Fibroblast of skin of left quadriceps (primary cell): ENCODE measurements at regions not wholly inside any gene's neighbourhood (a gene's known extent, or its start where the extent isn't known, plus 50 kb on each side); places are given as distances from the start of the nearest gene placed in this dataset.

Experiments used
- DNase-seq, 2 experiments: peaks; one replicate each; pipeline ENCODE4 v3.0.0-alpha.2; 2013; ENCODE audit warnings: low read depth in 2 of 2

DNA sequence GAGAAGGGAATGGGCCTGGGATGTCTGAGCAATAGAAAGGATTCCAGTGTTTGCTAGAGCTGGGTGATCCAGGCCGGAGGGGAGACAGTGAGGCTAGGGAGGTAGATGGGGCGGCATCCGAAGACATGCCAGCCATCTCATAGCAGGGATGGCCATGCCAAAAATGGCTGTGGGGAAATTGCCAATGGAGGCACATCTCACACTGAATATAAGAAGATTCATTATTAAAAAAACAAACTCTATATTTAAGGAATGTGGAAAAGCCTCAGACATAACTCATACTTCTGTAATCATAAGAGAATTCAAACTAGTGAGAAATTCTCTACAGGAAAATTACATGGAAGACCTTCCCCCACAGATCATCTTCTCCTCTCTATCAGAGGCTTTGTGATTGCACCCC lies 289.2 kb downstream of the FGF9 start:
- DNase-seq, result no peak

DNA sequence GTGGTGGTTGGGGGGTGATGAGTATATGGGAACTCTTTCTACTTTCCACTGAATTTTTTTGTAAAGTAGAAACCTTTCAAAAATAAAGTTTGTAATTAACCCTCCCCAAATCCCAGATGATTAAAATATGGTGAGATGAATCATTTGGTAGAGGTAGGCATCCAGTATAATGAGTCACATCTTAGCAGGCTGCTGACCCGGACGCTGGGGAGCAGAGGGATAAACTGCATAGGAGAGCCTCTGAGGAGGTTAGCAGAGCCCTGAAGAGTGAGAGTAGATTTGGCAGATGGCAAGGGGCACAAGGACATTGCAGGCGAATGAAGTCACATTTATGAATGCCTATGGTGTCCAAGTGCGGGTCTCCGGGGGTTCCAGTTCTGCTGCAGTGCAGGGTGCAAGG lies 293.8 kb downstream of the FGF9 start:
- DNase-seq, result no peak

DNA sequence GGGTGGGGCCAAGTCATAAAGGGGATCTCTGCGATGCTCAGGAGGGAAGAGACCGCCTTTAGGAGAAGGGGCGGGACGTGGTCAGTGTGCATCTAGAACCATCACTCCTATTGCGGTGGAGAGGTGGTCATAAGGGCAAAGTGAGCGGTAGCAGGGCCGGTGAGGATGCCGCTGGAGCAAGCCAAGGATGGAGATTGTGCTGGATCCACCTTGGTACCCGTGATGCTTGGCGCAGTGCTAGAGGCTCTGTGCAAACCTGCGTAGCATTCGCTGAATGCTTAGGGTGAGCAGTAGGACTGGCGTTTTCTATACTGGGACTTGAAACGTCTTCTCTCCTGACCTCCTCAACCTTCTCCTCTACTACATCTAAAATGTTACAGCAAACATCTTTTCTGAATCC lies 294.2 kb downstream of the FGF9 start:
- DNase-seq, result no peak

- DNase-seq, result no peak
Observed at GRCh38 chr13:21966014-21966413, 295.1 kb downstream of the FGF9 start.

DNA sequence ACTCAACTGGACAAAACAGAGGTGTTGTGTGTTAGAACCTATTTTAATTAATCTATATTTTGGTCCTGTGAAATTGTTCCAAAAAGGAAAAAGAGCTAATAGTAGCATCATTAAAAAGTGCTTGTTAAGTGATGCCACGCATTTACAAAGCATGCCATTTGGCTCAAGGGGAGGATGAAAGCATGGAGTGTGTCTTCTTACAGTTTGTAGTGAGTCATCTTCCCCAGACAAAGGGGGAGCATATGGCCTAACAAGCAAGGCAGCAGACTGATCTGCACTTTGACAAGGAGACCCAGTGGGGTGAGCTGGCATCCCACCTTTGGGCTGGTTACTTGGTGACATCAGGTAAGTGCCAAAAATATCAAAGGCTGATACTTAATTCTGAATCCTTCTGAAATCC lies 297.0 kb downstream of the FGF9 start:
- no peak for DNase-seq

GRCh38 chr13:21970172-21970571 lies 299.3 kb downstream of the FGF9 start:
- DNase-seq, result no peak

DNA sequence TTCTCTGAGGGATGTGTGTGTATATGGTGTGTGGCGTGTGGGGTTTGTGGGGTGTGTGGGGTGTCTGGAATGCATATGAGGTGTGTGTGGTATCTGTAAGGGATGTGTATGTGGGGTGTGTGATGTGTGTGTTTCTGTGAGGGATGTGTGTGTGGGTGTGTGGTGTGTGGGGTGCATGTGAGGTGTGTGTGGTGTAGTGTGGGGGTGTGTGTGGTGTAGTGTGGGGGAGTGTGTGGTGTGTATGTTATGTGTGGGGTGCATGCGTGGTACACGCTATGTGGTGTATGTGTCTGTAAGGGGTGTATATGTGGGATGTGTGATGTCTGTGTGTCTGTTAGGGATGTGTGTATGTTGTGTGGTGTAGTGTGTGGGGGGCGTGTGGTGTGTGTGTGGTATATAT lies 300.0 kb downstream of the FGF9 start:
- DNase-seq, result no peak

GRCh38 chr13:21971662-21972621 lies 301.1 kb downstream of the FGF9 start:
- peak; percentile 52 to 53 for DNase-seq

DNA sequence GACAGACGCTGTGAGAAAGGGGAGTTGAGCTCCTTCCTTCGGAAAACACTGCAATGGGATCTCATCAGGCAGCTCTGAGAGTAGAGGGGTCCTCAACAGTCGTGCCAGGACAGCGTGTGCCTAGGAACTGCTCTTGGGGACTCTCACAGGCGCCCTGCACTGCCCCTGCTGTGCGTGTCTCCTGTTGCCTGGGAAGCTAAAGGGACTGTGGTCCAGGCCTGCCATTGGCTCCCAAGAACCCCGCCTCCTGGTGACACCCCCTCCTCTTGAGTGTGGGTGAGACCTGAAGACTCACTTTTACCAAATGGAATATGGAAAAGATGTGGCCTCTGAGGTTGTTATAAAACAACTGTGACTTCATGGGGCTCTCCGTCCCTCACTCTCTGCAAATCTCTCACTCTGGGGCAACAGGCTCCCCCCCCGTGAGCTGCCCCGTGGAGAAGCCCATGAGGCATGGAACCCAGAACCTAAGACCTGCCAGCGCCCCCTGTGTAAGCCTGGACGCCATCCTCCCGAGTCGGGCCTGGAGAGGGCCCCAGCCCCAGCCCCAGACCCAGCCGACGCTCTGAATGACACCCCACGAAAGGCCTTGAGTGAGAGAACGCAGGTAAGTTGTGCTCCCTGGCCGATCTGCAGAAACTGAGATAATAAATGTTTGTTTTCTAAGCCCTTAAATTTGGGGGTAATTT lies 302.7 kb downstream of the FGF9 start:
- DNase-seq, result no peak

GRCh38 chr13:21974741-21975140 lies 303.9 kb downstream of the FGF9 start:
- DNase-seq, result no peak

DNA sequence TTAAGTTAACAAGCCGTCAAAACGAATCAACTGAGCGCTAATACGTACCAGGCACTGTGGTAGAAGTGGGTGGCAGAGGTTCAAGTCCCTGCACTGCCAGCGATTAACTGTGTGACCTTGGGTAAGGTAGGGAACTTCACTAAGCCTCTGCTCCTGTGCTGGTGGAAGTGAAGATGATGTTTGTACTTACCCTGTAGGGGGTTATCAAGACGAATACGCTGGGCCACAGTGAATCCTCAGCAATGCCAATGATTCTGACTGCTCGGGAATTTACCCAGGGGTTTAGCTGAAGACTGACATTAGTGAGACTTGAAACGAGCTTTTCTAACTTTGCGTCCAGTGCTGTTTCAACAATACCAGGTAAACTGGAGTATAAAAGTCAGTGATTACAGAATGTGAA lies 305.3 kb downstream of the FGF9 start:
- DNase-seq, result no peak

GRCh38 chr13:21979161-21979806 lies 308.4 kb downstream of the FGF9 start:
- no peak for DNase-seq

- DNase-seq, result no peak
Observed at GRCh38 chr13:21980049-21980448, 309.2 kb downstream of the FGF9 start.

DNA sequence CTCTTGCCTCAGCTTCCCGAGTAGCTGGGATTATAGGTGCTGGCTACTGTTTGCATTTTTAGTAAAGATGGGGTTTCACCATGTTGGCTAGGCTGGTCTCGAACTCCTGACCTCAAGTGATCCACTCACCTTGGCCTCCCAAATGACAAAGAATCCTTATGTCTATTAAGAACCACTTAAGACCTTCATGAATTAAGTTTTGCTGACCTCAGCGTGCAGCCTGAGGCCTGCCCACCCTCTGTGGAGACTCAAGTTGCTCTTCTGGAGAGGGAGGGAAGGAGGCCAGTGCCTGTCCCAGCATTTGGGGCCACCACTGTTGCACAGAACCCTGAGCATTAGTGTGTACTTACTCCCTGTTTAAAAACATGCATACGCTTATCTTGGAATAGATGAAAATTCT lies 313.3 kb downstream of the FGF9 start:
- DNase-seq, result no peak

DNA sequence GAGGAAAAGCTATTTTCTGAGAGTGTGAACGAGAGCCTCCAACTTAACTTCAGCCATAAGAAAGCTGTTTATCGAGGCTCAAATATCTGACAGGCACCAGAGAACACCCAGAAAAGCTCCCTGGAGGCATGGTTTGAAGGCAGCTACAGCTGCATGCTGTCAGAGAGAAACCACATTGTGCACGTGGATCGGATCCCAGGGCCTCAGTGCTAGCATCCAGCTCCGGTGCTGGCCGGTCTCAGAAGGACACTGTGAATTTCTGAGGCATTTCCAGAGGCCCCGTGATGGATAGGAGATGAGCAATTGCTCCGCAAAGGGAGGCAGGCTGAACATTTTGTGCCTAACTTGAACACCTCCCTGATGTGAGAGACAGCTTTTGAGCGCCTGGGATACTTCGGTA lies 315.7 kb downstream of the FGF9 start:
- no peak for DNase-seq

GRCh38 chr13:21987793-21988192 lies 316.9 kb downstream of the FGF9 start:
- no peak for DNase-seq

- no peak for DNase-seq
Observed at GRCh38 chr13:21988624-21989023, 317.8 kb downstream of the FGF9 start.

DNA sequence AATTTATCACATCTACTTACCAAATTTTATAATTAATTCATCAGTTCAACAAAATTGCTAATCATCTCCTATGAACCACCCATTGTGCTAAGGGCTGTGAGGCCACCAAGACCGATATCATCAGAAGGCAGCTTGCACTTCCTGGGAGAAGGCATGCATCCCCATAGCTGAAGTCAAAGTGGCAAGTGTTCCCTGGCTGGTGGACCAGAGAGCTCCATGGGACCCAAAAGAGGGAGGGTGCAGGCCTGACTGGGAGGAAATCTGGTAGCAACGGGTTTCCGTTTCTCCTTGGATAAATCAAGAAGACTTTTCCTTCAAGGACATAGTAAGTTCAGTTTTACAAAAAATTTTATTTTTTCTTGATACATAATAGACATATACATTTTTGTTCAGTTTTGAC lies 325.2 kb downstream of the FGF9 start:
- no peak for DNase-seq

- DNase-seq, result no peak
Observed at GRCh38 chr13:21997726-21998125, 326.9 kb downstream of the FGF9 start.

- DNase-seq, result no peak
Observed at GRCh38 chr13:21998279-21998990, 327.6 kb downstream of the FGF9 start.

DNA sequence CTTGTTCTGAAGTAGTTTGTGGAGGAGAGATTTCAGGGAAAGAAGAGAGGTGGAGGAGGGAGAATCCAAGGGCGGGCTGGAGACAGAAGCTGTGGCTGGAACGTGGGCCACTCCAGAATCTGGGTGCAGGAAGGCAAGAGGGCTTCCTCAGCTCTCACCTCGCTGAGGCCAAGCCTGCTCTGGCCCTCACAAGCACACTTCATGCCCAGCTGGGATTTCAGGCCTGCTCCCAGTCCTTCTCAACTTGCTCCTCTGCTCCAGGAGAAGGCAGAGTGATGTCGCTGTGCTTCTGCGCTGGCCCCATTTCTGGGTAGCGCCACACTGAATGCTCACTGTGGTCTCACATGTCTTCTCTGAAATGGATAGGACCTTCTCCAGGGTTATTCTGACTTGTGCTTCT lies 328.8 kb downstream of the FGF9 start:
- DNase-seq, result no peak

DNA sequence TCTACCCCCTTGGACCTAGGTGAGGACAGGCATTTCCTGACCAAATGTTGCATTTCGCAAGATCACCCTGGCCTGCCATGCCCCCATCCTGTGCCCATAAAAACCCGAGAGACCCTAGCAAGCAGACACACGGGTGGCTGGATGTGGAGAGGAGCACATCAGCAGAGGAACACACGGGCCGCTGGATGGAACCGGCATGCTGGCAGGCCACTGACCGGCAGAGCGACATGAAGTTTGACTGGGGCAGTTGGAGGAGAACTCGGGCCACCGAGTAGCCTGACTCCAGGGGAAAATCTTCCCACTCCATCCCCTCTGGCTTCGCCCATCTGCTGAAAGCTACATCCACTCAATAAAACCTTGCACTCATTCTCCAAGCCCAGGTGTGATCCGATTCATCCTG lies 329.3 kb downstream of the FGF9 start:
- no peak for DNase-seq
